ENCODE measurements at regions not wholly inside any gene's neighbourhood (a gene's known extent, or its start where the extent isn't known, plus 50 kb on each side); places are given as distances from the start of the nearest gene placed in this dataset.

DNA sequence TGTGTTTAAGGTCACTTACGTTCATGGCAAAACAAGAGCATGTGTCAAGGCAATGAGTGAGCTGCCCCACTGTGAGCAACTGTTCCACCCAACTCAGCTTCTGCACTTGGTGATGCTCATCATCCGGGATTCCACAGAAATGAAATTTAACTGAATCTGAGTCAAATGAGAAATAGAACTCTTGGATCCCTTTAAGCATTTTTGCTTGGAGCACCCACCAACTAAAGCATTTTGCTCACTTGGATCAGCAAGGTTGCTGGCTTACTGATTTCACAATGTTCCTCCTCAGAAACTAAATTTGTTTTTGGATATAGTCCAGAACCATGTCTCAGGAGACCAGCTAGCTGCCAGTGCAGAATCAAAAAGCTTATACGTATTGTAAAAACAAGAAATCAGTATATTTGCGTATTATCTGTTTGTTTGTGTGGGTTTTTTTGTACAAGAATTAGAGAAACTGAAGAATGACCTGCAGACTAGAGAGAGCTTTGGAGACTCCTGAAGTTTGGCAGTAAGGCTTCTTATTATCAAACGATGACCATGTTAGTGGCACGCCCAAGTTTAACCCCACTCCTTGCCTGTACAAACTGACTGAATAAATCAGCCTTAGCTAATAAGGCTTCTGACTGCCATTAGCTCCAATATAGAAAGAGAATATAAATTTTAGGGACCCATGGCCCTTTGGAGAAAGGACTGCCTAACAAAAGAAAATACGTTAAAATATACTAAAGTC, 153.8 kb upstream of the FST start:
- no peaks in the 10 kb centered on the region for H3K27me3 ChIP-seq (replicated peaks in 1 of 4; ENCODE audit: control extremely low read depth in 1 of 4, control insufficient read depth in 3 of 4, insufficient read depth in 4 of 4, low read length in 3 of 4)

More for the DNA sequence above, 153.8 kb upstream of the FST start:
- Histone ChIP-seq H3K36me3 (replicated peaks in 1 of 2; ENCODE audit: control extremely low read depth in 1 of 2, control insufficient read depth in 1 of 2, extremely low read depth in 1 of 2, insufficient read depth in 2 of 2, low read length in 1 of 2) (no peaks in the 10 kb centered on the region), H3K27ac (ENCODE audit: low read length in 2 of 2) (no peak overlapping the region), H3K4me1 (ENCODE audit: control insufficient read depth in 2 of 2, insufficient read depth in 2 of 2, low read length in 2 of 2) (no peaks in the 10 kb centered on the region), H3K4me3 (ENCODE audit: control extremely low read depth in 1 of 5, extremely low read depth in 1 of 5, insufficient read depth in 1 of 5, low read depth in 2 of 5, low read length in 4 of 5) (no peak overlapping the region), H4K20me1 (ENCODE audit: control insufficient read depth, insufficient read depth, low read length, poor library complexity, severe bottlenecking) (no peaks in the 10 kb centered on the region), H3K9me3 (ENCODE audit: control extremely low read depth in 1 of 3, control insufficient read depth in 2 of 3, insufficient read depth in 1 of 3, low read length in 2 of 3) (no peaks in the 10 kb centered on the region), H2AFZ (ENCODE audit: insufficient read depth, low read depth, low read length, poor library complexity, severe bottlenecking) (no peak overlapping the region), H3K9ac (ENCODE audit: low read length) (no peak overlapping the region), H3K4me2 (replicated peaks; ENCODE audit: low read depth, low read length, poor library complexity, severe bottlenecking) (no peak overlapping the region), H3K79me2 (ENCODE audit: control insufficient read depth, insufficient read depth, low read length) (no peaks in the 10 kb centered on the region)
- POLR2A ChIA-PET = no interaction called here
- DNase-seq (no peak), ATAC-seq (ENCODE audit: low read depth) (no peak)
- H3K4me3 Mint-ChIP-seq = no peak overlapping the region
- CTCF ChIA-PET = interaction anchor here (1.2 kb wide), 1 partner anchor 10 kb away, joined by 3 read pairs; no protein-coding TSS in a partner anchor
- no peak overlapping the region for H3K27ac Mint-ChIP-seq
- TF ChIP-seq EZH2 (IDR thresholded peaks at IDR 0.05; ENCODE audit: borderline replicate concordance, insufficient read depth, low read depth, low read length, poor library complexity, severe bottlenecking) (no peak), CTCF (IDR thresholded peaks at IDR 0.05) (no peak)
- WGBS (ENCODE audit: insufficient coverage) = 97% methylated on average over 4 of the region's 7 CpGs
- no peaks in the 10 kb centered on the region for H3K4me1 Mint-ChIP-seq
- intact Hi-C loops (cut with micrococcal nuclease) = no loop called here
- no peaks in the 10 kb centered on the region for H3K9me3 Mint-ChIP-seq (ENCODE audit: insufficient read depth)
- no peaks in the 10 kb centered on the region for H3K27me3 Mint-ChIP-seq

Data from B cell (primary cell).